SK-N-SH (cell line): ENCODE measurements at regions not wholly inside any gene's neighbourhood (a gene's known extent, or its start where the extent isn't known, plus 50 kb on each side); places are given as distances from the start of the nearest gene placed in this dataset.

Experiments
- CTCF ChIA-PET: fragments of 300-600, 350-600 bp; formaldehyde crosslinking; extraction: SDS; loops from one replicate; lab custom pipeline; 2021; lab: Yijun Ruan, JAX
- POLR2A ChIA-PET: fragments of 350-600 bp; sonication (Branson Sonifier 250); formaldehyde crosslinking; extraction: SDS; loops from one replicate; lab custom pipeline; 2020; ENCODE audit warnings: antibody characterized with exemption, inconsistent platforms; lab: Yijun Ruan, JAX
- DNase-seq: peaks from one replicate; pipeline ENCODE4 v3.0.0; 2012
- H2AFZ ChIP-seq: fragments of 200-600 bp; sonication (generic); 2 replicates; pipeline ENCODE4 v1.8.1; 2016; ENCODE audit warnings: antibody characterized with exemption, mild to moderate bottlenecking, low read depth
- H3F3A ChIP-seq: fragments of 200-600 bp; sonication (generic); replicated peaks from 2 replicates; pipeline ENCODE3; 2016; ENCODE audit warnings: antibody characterized with exemption, mild to moderate bottlenecking; ENCODE audit not compliant: insufficient read depth
- H3K27ac ChIP-seq, 2 experiments: fragments of 200-500 bp in 1 of 2; fragments of 200-600 bp in 1 of 2; sonication (Bioruptor generic) in 1 of 2; sonication (generic), shearing (Covaris generic) in 1 of 2; 2 replicates each; pipeline versions ENCODE4 v1.5.1 to v1.6.1; 2014 to 2016; ENCODE audit warnings: low read depth in 2 of 2, inconsistent platforms in 1 of 2, low read length in 1 of 2, mild to moderate bottlenecking in 1 of 2, mixed read lengths in 1 of 2
- H3K27me3 ChIP-seq: fragments of 200-600 bp; sonication (generic), shearing (Covaris generic); 2 replicates; pipeline ENCODE4 v1.6.1; 2016; ENCODE audit warnings: mixed run types; ENCODE audit not compliant: insufficient read depth
- H3K36me3 ChIP-seq, 2 experiments: fragments of 200-500 bp in 1 of 2; fragments of 200-600 bp in 1 of 2; sonication (Bioruptor generic) in 1 of 2; sonication (generic) in 1 of 2; replicated peaks in 1 of 2; 2 replicates each; pipeline versions ENCODE3 to v1.5.1; 2014 to 2016; ENCODE audit warnings: low read length in 1 of 2, mild to moderate bottlenecking in 1 of 2; ENCODE audit not compliant: insufficient read depth in 2 of 2, control insufficient read depth in 1 of 2
- H3K4me1 ChIP-seq, 2 experiments: fragments of 200-500 bp in 1 of 2; fragments of 200-600 bp in 1 of 2; sonication (Bioruptor generic) in 1 of 2; sonication (generic), shearing (Covaris generic) in 1 of 2; 2 replicates each; pipeline versions ENCODE4 v1.5.1 to v1.6.1; 2014 to 2016; ENCODE audit warnings: low read depth in 1 of 2, low read length in 1 of 2, mixed run types in 1 of 2; ENCODE audit not compliant: insufficient read depth in 2 of 2, control insufficient read depth in 1 of 2
- H3K4me2 ChIP-seq: fragments of 200-600 bp; sonication (generic), shearing (Covaris generic); 2 replicates; pipeline ENCODE4 v1.6.1; 2017; ENCODE audit warnings: mixed run types
- H3K4me3 ChIP-seq, 2 experiments: fragments of 200-500 bp in 1 of 2; fragments of 200-600 bp in 1 of 2; sonication (Bioruptor generic) in 1 of 2; sonication (generic), shearing (Covaris generic) in 1 of 2; 2 replicates each; pipeline versions ENCODE4 v1.5.1 to v1.8.1; 2014 to 2016; ENCODE audit warnings: low read depth in 2 of 2, inconsistent platforms in 1 of 2, low read length in 1 of 2, mild to moderate bottlenecking in 1 of 2, mixed read lengths in 1 of 2, moderate library complexity in 1 of 2
- H3K79me2 ChIP-seq: fragments of 200-600 bp; sonication (generic); 2 replicates; pipeline ENCODE4 v1.8.1; 2017; ENCODE audit warnings: mild to moderate bottlenecking; ENCODE audit not compliant: insufficient read depth
- H3K9ac ChIP-seq: fragments of 200-600 bp; sonication (generic); 2 replicates; pipeline ENCODE4 v1.6.1; 2017; ENCODE audit warnings: mixed run types
- H3K9me2 ChIP-seq: fragments of 200-600 bp; sonication (generic); 2 replicates; pipeline ENCODE4 v1.6.1; 2017; ENCODE audit warnings: mixed run types
- H3K9me3 ChIP-seq: fragments of 200-600 bp; sonication (generic); 2 replicates; pipeline ENCODE4 v1.6.1; 2017; ENCODE audit warnings: mixed run types, mild to moderate bottlenecking, moderate library complexity
- H4K20me1 ChIP-seq: fragments of 200-600 bp; sonication (generic); 2 replicates; pipeline ENCODE4 v1.6.1; 2017; ENCODE audit warnings: mild to moderate bottlenecking, mixed run types; ENCODE audit not compliant: insufficient read depth
- CHD2 ChIP-seq: fragments of 150-350 bp; IDR thresholded peaks from 2 replicates; pipeline ENCODE4 v1.6.1; 2018; ENCODE audit warnings: low read length; ENCODE audit not compliant: partially characterized antibody
- ELF1 ChIP-seq: IDR thresholded peaks from 2 replicates; pipeline ENCODE4 v1.4.0; 2012
- EP300 ChIP-seq, 2 experiments: IDR thresholded peaks; 2 replicates each; pipeline versions ENCODE4 v1.4.0 to v1.6.1; 2012; ENCODE audit warnings: borderline replicate concordance in 1 of 2, low read depth in 1 of 2, low read length in 1 of 2
- EZH2phosphoT487 ChIP-seq: fragments of 200-600 bp; sonication (generic); IDR thresholded peaks from 2 replicates; pipeline ENCODE4 v1.6.1; 2017; ENCODE audit warnings: low read depth, mixed run types, mild to moderate bottlenecking, antibody characterized with exemption, moderate library complexity, borderline replicate concordance
- FOSL2 ChIP-seq: IDR thresholded peaks from 2 replicates; pipeline ENCODE4 v1.4.0; 2012; ENCODE audit warnings: low read depth, mild to moderate bottlenecking, moderate library complexity, borderline replicate concordance
- FOXJ3 ChIP-seq: sonication (generic); formaldehyde crosslinking; IDR thresholded peaks from 2 replicates; pipeline ENCODE4 v1.5.1; 2020; ENCODE audit warnings: mild to moderate bottlenecking, missing genetic modification reagents
- GATA2 ChIP-seq: sonication (generic); formaldehyde crosslinking; IDR thresholded peaks from 2 replicates; pipeline ENCODE4 v1.5.0; 2020; ENCODE audit warnings: mild to moderate bottlenecking, missing genetic modification reagents
- MEF2A ChIP-seq: IDR thresholded peaks from 2 replicates; pipeline ENCODE4 v1.4.0; 2012; ENCODE audit warnings: low read depth, borderline replicate concordance
- NRF1 ChIP-seq: IDR thresholded peaks from 2 replicates; pipeline ENCODE4 v1.6.1; 2012; ENCODE audit warnings: low read depth, mild to moderate bottlenecking, low read length
- RAD21 ChIP-seq: IDR thresholded peaks from 2 replicates; pipeline ENCODE4 v1.6.1; 2012; ENCODE audit warnings: mild to moderate bottlenecking, low read length
- RCOR1 ChIP-seq: fragments of 150-350 bp; IDR thresholded peaks from 2 replicates; pipeline ENCODE4 v1.6.1; 2017; ENCODE audit warnings: antibody characterized with exemption, low read length
- SMC3 ChIP-seq: IDR thresholded peaks from 2 replicates; pipeline ENCODE4 v1.6.1; 2012; ENCODE audit warnings: low read depth, low read length, improper control_type of control experiment
- TAF1 ChIP-seq: IDR thresholded peaks from 2 replicates; pipeline ENCODE4 v1.6.1; 2012; ENCODE audit warnings: low read depth, mild to moderate bottlenecking, low read length, moderate library complexity, borderline replicate concordance
- TEAD4 ChIP-seq: IDR thresholded peaks from 2 replicates; pipeline ENCODE4 v1.4.0; 2012; ENCODE audit warnings: mild to moderate bottlenecking, borderline replicate concordance; ENCODE audit not compliant: insufficient read depth
- YY1 ChIP-seq: IDR thresholded peaks from 2 replicates; pipeline ENCODE4 v1.4.0; 2012; ENCODE audit warnings: low read depth, mild to moderate bottlenecking
- WGBS: methylation state at CpG from one replicate; pipeline ENCODE4 v1.1.6; 2017; ENCODE audit warnings: low lambda C conversion rate; 5-methylcytosine and 5-hydroxymethylcytosine counted together
- TF ChIP-seq, protein P1 (sequence below): IDR thresholded peaks from 2 replicates; pipeline ENCODE4; 2012
- TF ChIP-seq, protein P2 (sequence below): fragments of 200-600 bp; sonication (generic); IDR thresholded peaks from 2 replicates; pipeline ENCODE4 v1.6.1; 2017; ENCODE audit warnings: antibody characterized with exemption, mild to moderate bottlenecking, moderate library complexity
- TF ChIP-seq, protein P3 (sequence below): IDR thresholded peaks from 2 replicates; pipeline ENCODE4 v1.4.0; 2012; ENCODE audit warnings: low read depth

DNA sequence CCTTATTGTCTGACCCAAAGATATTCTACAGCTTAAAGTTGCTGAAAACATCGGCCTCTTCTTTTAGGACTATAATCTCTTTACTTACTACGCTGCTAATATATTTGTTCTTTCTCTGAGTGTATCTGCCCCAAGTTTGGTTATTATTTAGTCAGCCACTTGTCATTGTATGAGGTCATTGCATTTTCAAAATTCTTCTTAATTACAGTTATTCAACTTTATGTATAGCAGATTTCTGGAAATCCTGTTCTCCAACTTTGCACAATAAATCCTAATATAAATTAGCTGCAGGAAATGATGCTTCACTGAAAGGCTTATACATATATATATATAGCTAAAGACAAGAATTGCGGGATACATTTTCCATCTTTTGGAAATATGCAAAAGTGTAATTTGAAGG, 88.5 kb upstream of the HIVEP1 start (continued):
- TF ChIP-seq, protein P1, sequence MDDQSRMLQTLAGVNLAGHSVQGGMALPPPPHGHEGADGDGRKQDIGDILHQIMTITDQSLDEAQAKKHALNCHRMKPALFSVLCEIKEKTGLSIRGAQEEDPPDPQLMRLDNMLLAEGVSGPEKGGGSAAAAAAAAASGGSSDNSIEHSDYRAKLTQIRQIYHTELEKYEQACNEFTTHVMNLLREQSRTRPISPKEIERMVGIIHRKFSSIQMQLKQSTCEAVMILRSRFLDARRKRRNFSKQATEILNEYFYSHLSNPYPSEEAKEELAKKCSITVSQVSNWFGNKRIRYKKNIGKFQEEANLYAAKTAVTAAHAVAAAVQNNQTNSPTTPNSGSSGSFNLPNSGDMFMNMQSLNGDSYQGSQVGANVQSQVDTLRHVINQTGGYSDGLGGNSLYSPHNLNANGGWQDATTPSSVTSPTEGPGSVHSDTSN = no peak
- TF ChIP-seq SMC3 (no peak), YY1 (no peak), CHD2 (no peak), RAD21 (no peak)
- TF ChIP-seq, protein P2, sequence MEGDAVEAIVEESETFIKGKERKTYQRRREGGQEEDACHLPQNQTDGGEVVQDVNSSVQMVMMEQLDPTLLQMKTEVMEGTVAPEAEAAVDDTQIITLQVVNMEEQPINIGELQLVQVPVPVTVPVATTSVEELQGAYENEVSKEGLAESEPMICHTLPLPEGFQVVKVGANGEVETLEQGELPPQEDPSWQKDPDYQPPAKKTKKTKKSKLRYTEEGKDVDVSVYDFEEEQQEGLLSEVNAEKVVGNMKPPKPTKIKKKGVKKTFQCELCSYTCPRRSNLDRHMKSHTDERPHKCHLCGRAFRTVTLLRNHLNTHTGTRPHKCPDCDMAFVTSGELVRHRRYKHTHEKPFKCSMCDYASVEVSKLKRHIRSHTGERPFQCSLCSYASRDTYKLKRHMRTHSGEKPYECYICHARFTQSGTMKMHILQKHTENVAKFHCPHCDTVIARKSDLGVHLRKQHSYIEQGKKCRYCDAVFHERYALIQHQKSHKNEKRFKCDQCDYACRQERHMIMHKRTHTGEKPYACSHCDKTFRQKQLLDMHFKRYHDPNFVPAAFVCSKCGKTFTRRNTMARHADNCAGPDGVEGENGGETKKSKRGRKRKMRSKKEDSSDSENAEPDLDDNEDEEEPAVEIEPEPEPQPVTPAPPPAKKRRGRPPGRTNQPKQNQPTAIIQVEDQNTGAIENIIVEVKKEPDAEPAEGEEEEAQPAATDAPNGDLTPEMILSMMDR = no peak

DNA sequence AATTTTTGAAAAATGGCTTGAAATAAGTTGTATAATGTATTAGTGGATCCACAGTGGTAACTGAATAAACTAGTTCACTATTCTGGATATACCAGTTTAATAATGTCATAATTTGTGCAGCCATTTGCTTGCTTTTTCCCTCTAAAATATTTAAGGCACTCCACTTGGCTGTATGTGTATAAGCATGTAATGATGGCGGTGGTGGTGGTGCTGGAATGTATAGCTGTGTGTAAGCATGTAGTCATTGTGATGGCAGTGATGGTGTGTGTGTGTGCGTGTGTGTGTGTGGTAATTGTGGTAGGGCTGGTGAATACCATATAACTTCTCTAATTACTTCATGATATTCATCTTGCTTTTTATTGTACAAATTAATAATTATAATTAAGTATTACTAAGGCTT, 89.2 kb upstream of the HIVEP1 start:
- H3K9me2 ChIP-seq = no peaks in the 10 kb centered on the region
- H3K9me3 ChIP-seq = no peaks in the 10 kb centered on the region
- no peaks in the 10 kb centered on the region for H4K20me1 ChIP-seq
- no peak overlapping the region for H3K4me3 ChIP-seq
- no peak overlapping the region for H2AFZ ChIP-seq
- H3K4me1 ChIP-seq = peaks cover 10 to 28% of the 10 kb centered on the region in 2 experiments
- DNase-seq = no peak
- H3F3A ChIP-seq = peaks cover 15% of the 10 kb centered on the region
- WGBS = 94% methylated on average over 2 of the region's 2 CpGs
- CTCF ChIA-PET = no interaction called here
- H3K36me3 ChIP-seq = no peaks in the 10 kb centered on the region
- H3K9ac ChIP-seq = no peak overlapping the region
- no peaks in the 10 kb centered on the region for H3K27me3 ChIP-seq
- POLR2A ChIA-PET = no interaction called here
- no peak for TF ChIP-seq TEAD4
- no peaks in the 10 kb centered on the region for H3K79me2 ChIP-seq
- H3K4me2 ChIP-seq = no peak overlapping the region
- H3K27ac ChIP-seq = no peak overlapping the region

DNA sequence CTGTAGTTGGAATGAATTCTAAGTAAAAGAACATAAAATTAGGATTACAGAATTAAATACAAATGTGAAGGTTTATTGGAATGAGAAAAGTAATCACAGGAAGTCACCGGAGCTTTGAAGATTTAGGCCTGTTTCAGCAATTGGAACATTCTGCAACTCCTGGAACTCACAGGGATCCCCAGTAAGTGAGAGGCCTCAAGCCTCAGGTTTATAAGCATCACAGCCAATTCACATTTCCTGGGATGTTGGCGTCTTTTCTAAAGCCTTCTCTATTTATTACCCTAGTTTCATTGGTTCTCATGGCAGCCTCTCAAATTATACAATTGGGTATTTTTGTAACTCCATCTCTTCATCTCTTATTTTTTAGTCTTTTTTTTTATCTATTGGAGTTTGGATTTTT, 90.4 kb upstream of the HIVEP1 start:
- CTCF ChIA-PET = no interaction called here
- TF ChIP-seq RAD21 (no peak), FOXJ3 (no peak), RCOR1 (no peak), ELF1 (no peak), MEF2A (no peak), EP300 (IDR thresholded peaks at IDR 0.05; ENCODE audit: borderline replicate concordance in 1 of 2, low read depth in 1 of 2, low read length in 1 of 2) (no peak), SMC3 (no peak), FOSL2 (no peak), CHD2 (no peak), GATA2 (CRISPR knock-in tag) (no peak), NRF1 (no peak), YY1 (no peak), TAF1 (no peak), EZH2phosphoT487 (no peak)
- TF ChIP-seq, protein P3, sequence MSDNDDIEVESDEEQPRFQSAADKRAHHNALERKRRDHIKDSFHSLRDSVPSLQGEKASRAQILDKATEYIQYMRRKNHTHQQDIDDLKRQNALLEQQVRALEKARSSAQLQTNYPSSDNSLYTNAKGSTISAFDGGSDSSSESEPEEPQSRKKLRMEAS = no peak
- Histone ChIP-seq H3K79me2 (no peaks in the 10 kb centered on the region), H3K9me2 (no peaks in the 10 kb centered on the region), H3K9ac (peak overlapping the region; percentile 64; the same call in 1 of the 2 replicates), H3K4me3 (no peak overlapping the region), H3K4me1 (peaks cover 12 to 30% of the 10 kb centered on the region in 2 experiments), H3K36me3 (no peaks in the 10 kb centered on the region), H3K27ac (peak overlapping the region in 1 of 2 experiments; percentile 89; a peak in 3 of 4 replicates), H3K9me3 (no peaks in the 10 kb centered on the region), H3K4me2 (peak overlapping the region; percentile 55; the same call in 1 of the 2 replicates), H3K27me3 (no peaks in the 10 kb centered on the region), H4K20me1 (no peaks in the 10 kb centered on the region), H3F3A (peaks cover 15% of the 10 kb centered on the region), H2AFZ (peak overlapping the region; percentile 67)
- 90% methylated on average over 2 of the region's 2 CpGs for WGBS
- DNase-seq = no peak
- POLR2A ChIA-PET = no interaction called here
